Thyroid gland (tissue), 4 donors: ENCODE measurements at regions not wholly inside any gene's neighbourhood (a gene's known extent, or its start where the extent isn't known, plus 50 kb on each side); places are given as distances from the start of the nearest gene placed in this dataset.

Source experiments
- POLR2A ChIP-seq, 2 donors: fragments of 450-650 bp; IDR thresholded peaks; one replicate each; pipeline ENCODE4 v1.6.1; 2017; ENCODE audit warnings: antibody characterized with exemption in 2 of 2, mild to moderate bottlenecking in 2 of 2, moderate library complexity in 1 of 2
- TF ChIP-seq, protein P1 (sequence below), 6 experiments: fragments of 200-600 bp in 3 of 6; fragments of 450-650 bp in 3 of 6; sonication (generic) in 3 of 6; IDR thresholded peaks; one replicate each; pipeline ENCODE4 v1.5.1; 2016 to 2019; ENCODE audit warnings: antibody characterized with exemption in 6 of 6, mild to moderate bottlenecking in 2 of 6, inconsistent platforms in 1 of 6, moderate library complexity in 1 of 6

GRCh38 chr6:74128536-74128935 is 432.5 kb downstream of the CD109 start:
- TF ChIP-seq, protein P1, sequence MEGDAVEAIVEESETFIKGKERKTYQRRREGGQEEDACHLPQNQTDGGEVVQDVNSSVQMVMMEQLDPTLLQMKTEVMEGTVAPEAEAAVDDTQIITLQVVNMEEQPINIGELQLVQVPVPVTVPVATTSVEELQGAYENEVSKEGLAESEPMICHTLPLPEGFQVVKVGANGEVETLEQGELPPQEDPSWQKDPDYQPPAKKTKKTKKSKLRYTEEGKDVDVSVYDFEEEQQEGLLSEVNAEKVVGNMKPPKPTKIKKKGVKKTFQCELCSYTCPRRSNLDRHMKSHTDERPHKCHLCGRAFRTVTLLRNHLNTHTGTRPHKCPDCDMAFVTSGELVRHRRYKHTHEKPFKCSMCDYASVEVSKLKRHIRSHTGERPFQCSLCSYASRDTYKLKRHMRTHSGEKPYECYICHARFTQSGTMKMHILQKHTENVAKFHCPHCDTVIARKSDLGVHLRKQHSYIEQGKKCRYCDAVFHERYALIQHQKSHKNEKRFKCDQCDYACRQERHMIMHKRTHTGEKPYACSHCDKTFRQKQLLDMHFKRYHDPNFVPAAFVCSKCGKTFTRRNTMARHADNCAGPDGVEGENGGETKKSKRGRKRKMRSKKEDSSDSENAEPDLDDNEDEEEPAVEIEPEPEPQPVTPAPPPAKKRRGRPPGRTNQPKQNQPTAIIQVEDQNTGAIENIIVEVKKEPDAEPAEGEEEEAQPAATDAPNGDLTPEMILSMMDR (IDR thresholded peaks at IDR 0.05) = no peak
- no peak for TF ChIP-seq POLR2A (IDR thresholded peaks at IDR 0.05)
